ENCODE measurements at regions not wholly inside any gene's neighbourhood (a gene's known extent, or its start where the extent isn't known, plus 50 kb on each side); places are given as distances from the start of the nearest gene placed in this dataset.

DNA sequence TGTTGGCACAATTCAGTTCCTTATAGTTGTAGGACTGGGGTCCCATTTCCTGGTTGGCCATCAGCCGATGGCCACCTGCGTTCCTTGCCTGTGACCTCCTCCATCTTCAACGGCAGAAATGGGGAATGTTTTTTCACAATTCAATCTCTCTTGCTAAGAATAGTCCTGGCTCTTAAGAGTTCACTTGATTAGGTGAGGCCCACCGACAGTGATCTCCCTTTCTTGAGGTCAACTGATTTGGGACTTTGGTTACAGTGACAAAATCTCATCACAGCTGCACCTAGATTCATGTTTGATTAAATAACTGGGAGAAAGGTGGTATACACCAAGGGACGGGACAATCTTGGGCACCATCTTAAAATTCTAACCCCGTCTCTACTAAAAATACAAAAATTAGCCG, 139.1 kb upstream of the DTNBP1 start:
- DNase-seq (ENCODE audit: low spot score), result no peak

DNA sequence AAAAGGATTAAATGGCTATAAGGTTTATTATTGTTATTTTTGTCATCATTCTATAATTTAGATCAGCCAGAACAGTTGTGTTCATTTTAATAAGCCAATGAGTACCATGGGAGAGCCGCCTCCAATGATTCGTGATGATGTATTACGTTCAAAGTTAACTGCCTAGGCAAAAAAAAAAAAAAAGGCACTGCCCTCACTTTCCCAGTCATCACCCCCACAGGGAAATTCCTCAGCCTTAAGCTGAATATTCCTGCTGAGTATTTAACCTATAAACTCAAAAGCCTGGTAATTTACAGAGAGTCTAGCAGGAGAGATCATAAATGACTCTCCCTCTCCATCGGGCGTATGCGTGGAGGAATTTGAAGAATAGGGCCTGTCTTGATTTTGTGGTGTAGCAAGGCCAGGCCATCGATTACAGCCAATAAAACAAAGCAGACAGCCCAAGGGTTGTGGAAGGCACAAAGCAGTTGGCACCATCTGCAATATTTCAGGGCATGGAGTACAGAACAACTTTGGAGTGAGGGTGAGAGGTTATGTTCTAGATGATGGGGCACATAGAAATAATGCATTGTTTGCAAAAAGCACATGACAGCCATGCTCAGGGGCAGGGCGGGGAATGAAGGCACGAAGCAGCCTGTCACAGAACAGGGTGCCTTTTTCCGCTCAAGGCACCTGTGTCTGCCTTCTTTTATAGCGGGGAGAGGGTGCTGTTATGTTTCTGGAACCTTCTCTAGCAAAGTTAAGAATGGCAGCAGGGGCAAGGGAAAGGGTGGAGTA, 138.2 kb upstream of the DTNBP1 start:
- no peak for DNase-seq (ENCODE audit: low spot score)

DNA sequence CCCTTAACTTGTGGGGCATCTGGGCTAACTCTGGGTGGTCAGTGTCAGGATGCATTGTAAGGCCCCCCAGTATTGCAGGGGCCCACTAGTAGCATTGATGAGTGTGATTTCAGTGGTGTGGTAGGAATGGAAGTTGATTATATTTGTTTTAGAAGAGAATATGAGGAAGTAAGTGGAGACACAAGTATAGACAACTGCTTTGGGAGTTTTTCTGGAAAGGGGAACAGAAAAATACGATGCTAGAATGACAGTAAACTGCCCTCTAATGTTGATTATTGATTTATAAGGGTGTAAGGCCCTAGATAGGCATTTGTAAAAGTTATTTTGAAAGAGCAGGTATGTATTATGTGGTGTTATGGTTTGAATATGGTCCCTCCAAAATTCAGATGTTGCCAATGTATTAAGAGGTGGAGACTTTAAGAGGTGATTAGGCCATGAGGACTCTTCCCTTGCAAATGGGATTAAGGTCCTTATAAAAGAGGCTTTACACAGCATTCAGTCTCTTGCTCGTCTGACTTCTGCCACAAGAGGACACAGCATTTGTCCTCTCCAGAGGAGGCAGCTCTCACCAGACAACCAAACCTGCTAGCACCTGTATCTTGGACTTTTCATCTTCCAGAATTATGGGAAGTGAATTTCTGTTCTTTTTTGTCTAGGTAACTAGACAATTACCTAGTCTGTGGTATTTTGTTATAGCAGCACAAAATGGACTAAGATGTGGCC, 135.9 kb upstream of the DTNBP1 start:
- DNase-seq (ENCODE audit: low spot score), result no peak

- no peak for DNase-seq (ENCODE audit: low spot score)
These were observed 134.0 kb upstream of the DTNBP1 start for GRCh38 chr6:15796844-15797243.

GRCh38 chr6:15796130-15796771, 133.4 kb upstream of the DTNBP1 start:
- DNase-seq (ENCODE audit: low spot score), result no peak

DNA sequence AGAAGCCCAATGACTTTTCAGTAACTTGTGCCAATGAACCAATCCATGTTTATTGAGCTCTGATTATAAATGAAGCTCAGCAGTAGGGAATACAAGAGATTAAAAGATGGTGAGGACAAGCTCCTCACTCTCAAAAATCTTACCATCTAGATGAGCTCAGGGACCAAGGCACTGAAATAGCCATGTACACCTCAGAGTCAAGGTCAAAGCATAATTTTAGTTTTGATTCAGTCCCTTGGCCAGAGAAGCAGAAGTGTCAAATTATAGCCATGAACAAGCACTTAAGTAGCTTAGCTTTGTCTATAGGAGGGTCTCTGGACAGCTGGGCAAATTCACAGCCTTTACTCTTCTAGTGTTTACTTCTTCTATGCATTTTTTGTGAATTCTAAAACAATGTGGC, 131.0 kb upstream of the DTNBP1 start:
- no peak for DNase-seq (ENCODE audit: low spot score)

GRCh38 chr6:15793288-15793687, 130.5 kb upstream of the DTNBP1 start:
- no peak for DNase-seq (ENCODE audit: low spot score)

- no peak for DNase-seq (ENCODE audit: low spot score)
These were observed 130.0 kb upstream of the DTNBP1 start for GRCh38 chr6:15792842-15793241.

GRCh38 chr6:15791448-15792181, 128.8 kb upstream of the DTNBP1 start:
- no peak for DNase-seq (ENCODE audit: low spot score)

DNA sequence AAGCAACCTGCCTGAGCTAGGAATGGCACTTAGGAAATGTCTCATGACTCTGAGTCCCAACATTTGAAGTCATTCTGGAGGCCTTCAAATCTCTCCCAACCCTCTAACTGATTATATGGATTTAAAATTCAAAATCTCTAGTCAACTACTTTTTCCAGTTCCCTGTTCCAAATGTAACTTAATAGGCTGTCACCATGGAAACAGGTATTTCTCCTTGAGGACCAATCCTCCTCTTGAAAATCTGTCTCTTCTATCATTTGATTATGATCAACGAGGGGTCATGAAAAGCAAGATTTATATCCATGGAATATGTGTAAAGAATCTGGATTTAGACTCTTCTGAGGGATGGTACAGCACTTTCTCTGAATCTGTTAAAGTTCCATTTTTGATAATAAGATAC, 127.3 kb upstream of the DTNBP1 start:
- DNase-seq (ENCODE audit: low spot score), result no peak

GRCh38 chr6:15786846-15787245, 124.0 kb upstream of the DTNBP1 start:
- no peak for DNase-seq (ENCODE audit: low spot score)

- no peak for DNase-seq (ENCODE audit: low spot score)
These were observed 120.7 kb upstream of the DTNBP1 start for GRCh38 chr6:15783484-15783883.

- no peak for DNase-seq (ENCODE audit: low spot score)
These were observed 119.1 kb upstream of the DTNBP1 start for GRCh38 chr6:15781890-15782289.

DNA sequence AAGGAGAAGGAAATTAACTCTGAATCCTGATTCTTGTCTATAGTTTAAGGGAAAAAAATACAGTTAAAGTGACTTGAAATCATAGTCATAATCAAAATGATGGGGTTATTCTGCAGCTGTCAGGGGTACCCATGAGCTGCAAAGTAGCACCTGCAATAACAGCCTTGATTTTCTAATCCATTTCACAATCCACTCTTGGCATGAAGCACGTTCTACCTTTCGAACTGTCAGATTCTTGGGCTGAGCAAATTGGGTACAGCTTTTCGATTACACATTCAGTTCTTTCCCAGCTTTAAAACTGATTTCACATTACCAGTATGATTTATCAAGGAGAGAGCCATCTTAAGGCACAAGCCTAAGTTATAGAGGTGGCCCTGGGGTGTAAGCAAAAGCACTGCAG, 118.5 kb upstream of the DTNBP1 start:
- DNase-seq (ENCODE audit: low spot score), result no peak

DNA sequence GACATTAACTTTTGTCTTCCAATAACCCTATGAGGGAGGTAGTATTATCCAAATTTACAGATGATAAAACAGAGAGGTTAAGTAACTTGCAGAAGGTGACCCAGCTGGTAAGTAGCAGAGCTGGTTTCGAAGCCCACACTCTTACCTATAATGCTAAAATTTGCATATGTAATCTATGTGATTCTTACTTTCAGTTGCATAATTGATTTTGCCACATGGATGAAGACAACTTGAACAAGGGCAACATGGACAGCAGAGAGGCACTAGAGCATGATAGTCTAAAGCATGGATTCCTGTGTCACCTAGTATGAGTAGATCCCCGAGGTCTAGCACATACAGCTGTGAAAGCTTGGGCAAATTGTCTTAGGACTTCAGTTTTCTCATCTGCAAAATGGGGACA, 117.6 kb upstream of the DTNBP1 start:
- DNase-seq (ENCODE audit: low spot score), result no peak

GRCh38 chr6:15779726-15780125, 116.9 kb upstream of the DTNBP1 start:
- DNase-seq (ENCODE audit: low spot score), result no peak

- DNase-seq (ENCODE audit: low spot score), result no peak
These were observed 113.7 kb upstream of the DTNBP1 start for GRCh38 chr6:15776458-15776980.

GRCh38 chr6:15775741-15776140, 112.9 kb upstream of the DTNBP1 start:
- DNase-seq (ENCODE audit: low spot score), result no peak

GRCh38 chr6:15775076-15775634, 112.3 kb upstream of the DTNBP1 start:
- no peak for DNase-seq (ENCODE audit: low spot score)

DNA sequence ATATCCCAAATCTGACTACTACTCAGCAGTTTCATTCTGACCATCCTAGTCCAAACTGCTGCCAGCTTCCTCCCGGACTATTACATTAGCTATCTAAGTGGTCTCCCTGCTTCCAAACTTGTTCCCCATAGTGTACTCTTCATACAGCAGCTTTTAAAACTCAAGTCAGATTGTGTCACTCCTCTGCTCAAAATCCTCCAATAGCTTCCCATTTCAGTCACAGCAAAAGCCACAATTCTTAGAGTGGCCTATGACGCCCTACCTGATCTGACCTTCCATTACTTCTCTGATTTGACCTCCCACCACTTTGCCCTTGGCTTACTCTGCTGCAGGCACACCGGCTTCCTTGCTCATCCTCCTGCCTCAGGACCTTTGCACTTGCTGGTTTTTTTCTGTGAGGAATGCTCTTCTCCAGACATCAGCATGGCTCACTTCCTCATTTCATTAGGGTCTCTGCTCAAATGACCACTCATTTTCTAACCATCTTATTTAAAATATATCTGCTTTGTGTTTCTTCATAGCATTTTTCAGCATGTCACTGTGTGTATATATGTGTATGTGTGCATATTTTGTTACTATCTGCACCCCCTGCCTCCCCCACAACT, 111.1 kb upstream of the DTNBP1 start:
- DNase-seq (ENCODE audit: low spot score), result no peak

GRCh38 chr6:15770347-15771143, 107.7 kb upstream of the DTNBP1 start:
- DNase-seq (ENCODE audit: low spot score), result no peak
